PFSK-1 (cell line): ENCODE measurements at regions not wholly inside any gene's neighbourhood (a gene's known extent, or its start where the extent isn't known, plus 50 kb on each side); places are given as distances from the start of the nearest gene placed in this dataset.

Experiments
- FOXP2 ChIP-seq: optimal IDR thresholded peaks from 2 replicates; pipeline ENCODE3; 2011; ENCODE audit warnings: borderline replicate concordance, control low read depth, inconsistent platforms; ENCODE audit not compliant: insufficient read depth; ENCODE audit errors: extremely low read length, extremely low read depth
- POLR2AphosphoS5 ChIP-seq: IDR thresholded peaks from 2 replicates; pipeline ENCODE4 v1.6.1; 2012; ENCODE audit warnings: low read depth, mild to moderate bottlenecking, control low read depth, low read length, moderate library complexity
- SIN3A ChIP-seq: IDR thresholded peaks from 2 replicates; pipeline ENCODE4 v1.6.1; 2012; ENCODE audit warnings: mild to moderate bottlenecking, low read length, moderate library complexity, borderline replicate concordance; ENCODE audit not compliant: insufficient read depth
- TAF1 ChIP-seq: IDR thresholded peaks from 2 replicates; pipeline ENCODE4 v1.6.1; 2012; ENCODE audit warnings: low read length, control low read depth, borderline replicate concordance; ENCODE audit not compliant: insufficient read depth
- TF ChIP-seq, protein P1 (sequence below), 2 experiments: IDR thresholded peaks; 2 replicates each; pipeline versions ENCODE4 v1.6.1 to v1.8.0; 2011 to 2012; ENCODE audit warnings: low read depth in 2 of 2, low read length in 2 of 2, control low read depth in 1 of 2, inconsistent platforms in 1 of 2, mild to moderate bottlenecking in 1 of 2, moderate library complexity in 1 of 2; ENCODE audit not compliant: insufficient read depth in 1 of 2

GRCh38 chr1:4324525-4324924, 329.9 kb upstream of the AJAP1 start:
- TF ChIP-seq TAF1 (no peak), POLR2AphosphoS5 (no peak), SIN3A (no peak), FOXP2 (no peak)
- TF ChIP-seq, protein P1, sequence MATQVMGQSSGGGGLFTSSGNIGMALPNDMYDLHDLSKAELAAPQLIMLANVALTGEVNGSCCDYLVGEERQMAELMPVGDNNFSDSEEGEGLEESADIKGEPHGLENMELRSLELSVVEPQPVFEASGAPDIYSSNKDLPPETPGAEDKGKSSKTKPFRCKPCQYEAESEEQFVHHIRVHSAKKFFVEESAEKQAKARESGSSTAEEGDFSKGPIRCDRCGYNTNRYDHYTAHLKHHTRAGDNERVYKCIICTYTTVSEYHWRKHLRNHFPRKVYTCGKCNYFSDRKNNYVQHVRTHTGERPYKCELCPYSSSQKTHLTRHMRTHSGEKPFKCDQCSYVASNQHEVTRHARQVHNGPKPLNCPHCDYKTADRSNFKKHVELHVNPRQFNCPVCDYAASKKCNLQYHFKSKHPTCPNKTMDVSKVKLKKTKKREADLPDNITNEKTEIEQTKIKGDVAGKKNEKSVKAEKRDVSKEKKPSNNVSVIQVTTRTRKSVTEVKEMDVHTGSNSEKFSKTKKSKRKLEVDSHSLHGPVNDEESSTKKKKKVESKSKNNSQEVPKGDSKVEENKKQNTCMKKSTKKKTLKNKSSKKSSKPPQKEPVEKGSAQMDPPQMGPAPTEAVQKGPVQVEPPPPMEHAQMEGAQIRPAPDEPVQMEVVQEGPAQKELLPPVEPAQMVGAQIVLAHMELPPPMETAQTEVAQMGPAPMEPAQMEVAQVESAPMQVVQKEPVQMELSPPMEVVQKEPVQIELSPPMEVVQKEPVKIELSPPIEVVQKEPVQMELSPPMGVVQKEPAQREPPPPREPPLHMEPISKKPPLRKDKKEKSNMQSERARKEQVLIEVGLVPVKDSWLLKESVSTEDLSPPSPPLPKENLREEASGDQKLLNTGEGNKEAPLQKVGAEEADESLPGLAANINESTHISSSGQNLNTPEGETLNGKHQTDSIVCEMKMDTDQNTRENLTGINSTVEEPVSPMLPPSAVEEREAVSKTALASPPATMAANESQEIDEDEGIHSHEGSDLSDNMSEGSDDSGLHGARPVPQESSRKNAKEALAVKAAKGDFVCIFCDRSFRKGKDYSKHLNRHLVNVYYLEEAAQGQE (IDR thresholded peaks at IDR 0.05; ENCODE audit: insufficient read depth in 1 of 2, low read depth in 2 of 2, low read length in 2 of 2) = no peak

DNA sequence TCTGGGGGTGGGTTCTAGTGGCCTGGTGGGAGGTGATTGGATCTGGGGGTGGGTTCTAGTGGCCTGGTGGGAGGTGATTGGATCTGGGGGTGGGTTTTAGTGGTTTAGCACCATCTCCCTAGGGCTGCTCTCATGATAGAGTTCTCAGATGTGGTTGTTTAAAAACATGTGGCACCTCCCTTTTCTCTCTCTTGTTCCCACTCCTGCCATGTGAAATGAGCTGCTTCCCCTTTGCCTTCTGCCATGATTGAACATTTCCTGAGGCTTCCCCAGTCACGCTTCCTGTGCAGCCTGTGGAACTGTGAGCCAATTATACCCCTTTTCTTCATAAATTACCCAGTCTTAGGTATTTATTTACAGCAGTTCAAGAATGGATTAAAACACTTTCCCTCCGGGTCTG, 327.3 kb upstream of the AJAP1 start:
- no peak for TF ChIP-seq FOXP2
- TF ChIP-seq, protein P1 (IDR thresholded peaks at IDR 0.05; ENCODE audit: insufficient read depth in 1 of 2, low read depth in 2 of 2, low read length in 2 of 2) = no peak
- no peak for TF ChIP-seq TAF1
- TF ChIP-seq POLR2AphosphoS5 = no peak
- no peak for TF ChIP-seq SIN3A

GRCh38 chr1:4328402-4329071, 325.9 kb upstream of the AJAP1 start:
- TF ChIP-seq, protein P1 (IDR thresholded peaks at IDR 0.05; ENCODE audit: insufficient read depth in 1 of 2, low read depth in 2 of 2, low read length in 2 of 2) = no peak
- TF ChIP-seq SIN3A (no peak), TAF1 (no peak), FOXP2 (no peak), POLR2AphosphoS5 (no peak)

DNA sequence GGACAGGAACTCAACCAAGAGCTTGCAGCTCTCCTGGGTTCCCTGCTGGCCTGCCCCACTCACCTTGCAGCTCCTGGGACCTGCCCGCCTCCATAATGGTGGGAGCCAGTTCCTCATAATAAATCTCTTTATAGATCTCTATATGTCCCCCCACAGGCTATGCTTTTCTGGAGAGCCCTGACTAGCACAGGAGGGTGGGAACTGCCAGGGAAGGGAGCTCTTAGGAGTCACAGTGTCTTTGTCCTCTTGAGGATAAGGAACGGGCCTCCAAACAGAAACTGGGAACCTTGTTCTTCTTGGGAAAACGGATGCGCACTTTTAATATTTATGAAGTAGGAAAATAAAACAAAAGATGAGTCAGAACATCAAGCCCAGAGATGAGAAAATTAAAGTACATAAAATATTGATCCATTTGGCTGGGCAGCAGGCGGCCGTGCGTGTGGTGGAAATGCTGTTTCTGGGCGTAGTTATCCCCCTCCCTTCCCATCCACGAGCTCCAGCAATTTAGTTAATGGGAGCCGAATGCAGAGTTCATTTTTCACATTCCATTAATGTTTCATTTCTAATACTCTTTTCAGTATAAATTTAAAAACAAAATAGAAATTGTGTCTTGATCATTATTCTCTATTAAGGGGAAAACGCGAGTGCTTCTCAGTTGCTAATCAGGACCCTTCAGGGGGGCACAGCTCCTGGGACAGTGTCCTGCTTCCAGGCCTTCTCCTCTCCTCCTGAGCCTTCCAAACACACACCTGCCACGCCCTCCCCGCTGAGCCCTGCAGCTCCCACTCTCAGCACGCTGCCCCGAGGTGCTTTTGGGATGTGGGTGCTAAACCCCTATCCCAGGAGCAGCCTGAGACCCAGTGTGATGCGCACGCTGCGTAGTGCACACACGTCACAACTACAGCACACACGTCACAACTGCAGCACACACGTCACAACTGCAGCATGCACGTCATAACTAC, 323.3 kb upstream of the AJAP1 start:
- TF ChIP-seq, protein P1 (IDR thresholded peaks at IDR 0.05; ENCODE audit: insufficient read depth in 1 of 2, low read depth in 2 of 2, low read length in 2 of 2) = no peak
- no peak for TF ChIP-seq FOXP2
- TF ChIP-seq POLR2AphosphoS5 = no peak
- TF ChIP-seq TAF1 = no peak
- TF ChIP-seq SIN3A = no peak
